SU-DHL-6 (cell line): ENCODE measurements at regions not wholly inside any gene's neighbourhood (a gene's known extent, or its start where the extent isn't known, plus 50 kb on each side); places are given as distances from the start of the nearest gene placed in this dataset.

ENCODE experiments used
- CTCF ChIP-seq: fragments of 200-600 bp; sonication (generic); IDR thresholded peaks from one replicate; pipeline ENCODE4 v1.5.1; 2017; ENCODE audit warnings: antibody characterized with exemption, mild to moderate bottlenecking, low read length, moderate library complexity; ENCODE audit not compliant: insufficient read depth, poor library complexity, severe bottlenecking
- EZH2phosphoT487 ChIP-seq: fragments of 200-600 bp; sonication (generic), shearing (Covaris generic); conservative IDR thresholded peaks from 2 replicates; pipeline ENCODE4 v1.6.1; 2018; ENCODE audit warnings: mild to moderate bottlenecking, antibody characterized with exemption, low read length, moderate library complexity, mixed read lengths

- TF ChIP-seq CTCF: no peak
- no peak for TF ChIP-seq EZH2phosphoT487
Observed at GRCh38 chr15:70308735-70309434, 211.2 kb upstream of the TLE3 start.
